GM12892 (cell line): ENCODE measurements at regions not wholly inside any gene's neighbourhood (a gene's known extent, or its start where the extent isn't known, plus 50 kb on each side); places are given as distances from the start of the nearest gene placed in this dataset.

ENCODE experiments used
- DNase-seq: peaks from one replicate; pipeline ENCODE4 v3.0.0; 2011; ENCODE audit not compliant: insufficient read length
- FAIRE-seq: peaks from 2 replicates; lab custom pipeline; 2011; peaks lifted over from hg19 to GRCh38; lab: Jason Lieb, UNC
- POLR2A ChIP-seq: IDR thresholded peaks from 2 replicates; pipeline ENCODE4 v1.6.1; 2011; ENCODE audit warnings: low read depth, low read length, control low read depth
- POLR2AphosphoS5 ChIP-seq: IDR thresholded peaks from 2 replicates; pipeline ENCODE4 v1.6.1; 2011; ENCODE audit warnings: low read depth, low read length, control low read depth
- TAF1 ChIP-seq: IDR thresholded peaks from 2 replicates; pipeline ENCODE4 v1.6.1; 2011; ENCODE audit warnings: low read depth, mild to moderate bottlenecking, control low read depth, low read length, borderline replicate concordance

- FAIRE-seq (peak; percentile 82), DNase-seq (no peak)
- TF ChIP-seq POLR2A (no peak), TAF1 (no peak), POLR2AphosphoS5 (no peak)
These were observed 109.3 kb upstream of the SNX19 start for GRCh38 chr11:131025421-131026125.

DNA sequence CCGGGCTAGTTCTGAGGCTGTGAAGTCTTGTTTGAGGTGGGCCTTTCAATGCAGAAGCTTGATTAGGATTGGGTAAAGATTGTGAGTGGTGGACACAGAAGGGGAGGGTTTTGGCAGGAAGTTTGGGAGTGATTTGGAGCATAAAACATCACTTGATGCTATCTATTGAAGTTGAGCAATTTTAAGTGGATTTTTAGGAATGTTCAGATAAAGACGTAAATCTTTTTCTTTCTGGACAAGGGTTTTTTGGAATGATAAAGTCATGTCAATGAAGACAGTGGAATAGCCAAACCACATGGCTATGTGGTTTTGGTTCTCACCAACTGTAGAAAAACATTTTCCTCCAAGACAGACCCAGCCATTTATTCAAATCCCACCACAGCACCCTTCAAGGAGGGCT lies 111.2 kb upstream of the SNX19 start:
- TF ChIP-seq TAF1: no peak
- no peak for TF ChIP-seq POLR2AphosphoS5
- no peak for TF ChIP-seq POLR2A
- FAIRE-seq (no peak), DNase-seq (no peak)

DNA sequence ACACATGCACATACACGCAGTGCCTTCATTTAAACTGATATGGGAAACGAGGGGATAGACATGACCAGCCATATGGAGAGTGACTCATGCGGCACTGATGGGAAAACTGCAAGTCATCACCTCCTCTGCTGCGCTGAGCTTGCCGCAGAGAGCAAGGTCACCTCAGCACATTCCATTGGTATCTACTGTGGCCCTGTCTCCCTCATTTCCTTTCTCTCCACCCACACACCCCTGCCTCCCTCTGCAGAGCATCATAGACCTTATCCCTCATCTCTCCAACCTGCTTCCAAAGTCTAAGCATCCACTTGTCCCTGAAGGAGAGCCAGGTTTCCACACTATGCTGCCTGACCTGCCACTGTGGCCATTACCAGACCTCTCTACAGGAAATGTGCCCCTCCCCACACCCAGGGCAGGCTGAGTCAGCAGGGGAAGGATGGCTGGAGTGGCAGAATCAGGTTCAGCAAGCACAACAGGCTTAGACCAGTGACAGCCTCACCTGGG lies 116.9 kb upstream of the SNX19 start:
- DNase-seq (no peak), FAIRE-seq (no peak)
- TF ChIP-seq POLR2A (no peak), POLR2AphosphoS5 (no peak), TAF1 (no peak)

DNA sequence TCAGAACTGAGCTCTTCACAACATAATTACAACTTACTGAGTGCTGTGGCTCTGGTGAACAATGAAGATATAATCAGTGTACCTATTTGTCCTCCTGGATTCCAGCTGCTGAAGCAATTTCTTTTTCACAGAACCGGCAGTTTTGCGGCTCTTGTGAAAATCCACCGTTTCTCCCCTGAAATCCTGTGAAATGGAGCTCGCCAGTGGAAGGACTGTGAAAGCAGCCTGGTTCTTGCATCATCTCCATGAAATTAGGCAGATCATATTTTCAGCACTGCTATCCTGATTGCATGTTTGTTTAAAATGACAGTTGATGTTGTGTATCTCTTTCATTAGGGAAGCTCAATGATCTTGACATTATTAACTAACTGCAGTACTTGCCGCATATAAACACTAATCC lies 120.2 kb upstream of the SNX19 start:
- FAIRE-seq (no peak), DNase-seq (no peak)
- no peak for TF ChIP-seq POLR2AphosphoS5
- TF ChIP-seq POLR2A: no peak
- TF ChIP-seq TAF1: no peak

GRCh38 chr11:131037873-131038272 lies 121.6 kb upstream of the SNX19 start:
- no peak for DNase-seq
- FAIRE-seq: no peak
- TF ChIP-seq POLR2A (no peak), TAF1 (no peak), POLR2AphosphoS5 (no peak)

- FAIRE-seq (no peak), DNase-seq (peak; percentile 6)
These were observed 122.3 kb upstream of the SNX19 start for GRCh38 chr11:131038597-131038996.

DNA sequence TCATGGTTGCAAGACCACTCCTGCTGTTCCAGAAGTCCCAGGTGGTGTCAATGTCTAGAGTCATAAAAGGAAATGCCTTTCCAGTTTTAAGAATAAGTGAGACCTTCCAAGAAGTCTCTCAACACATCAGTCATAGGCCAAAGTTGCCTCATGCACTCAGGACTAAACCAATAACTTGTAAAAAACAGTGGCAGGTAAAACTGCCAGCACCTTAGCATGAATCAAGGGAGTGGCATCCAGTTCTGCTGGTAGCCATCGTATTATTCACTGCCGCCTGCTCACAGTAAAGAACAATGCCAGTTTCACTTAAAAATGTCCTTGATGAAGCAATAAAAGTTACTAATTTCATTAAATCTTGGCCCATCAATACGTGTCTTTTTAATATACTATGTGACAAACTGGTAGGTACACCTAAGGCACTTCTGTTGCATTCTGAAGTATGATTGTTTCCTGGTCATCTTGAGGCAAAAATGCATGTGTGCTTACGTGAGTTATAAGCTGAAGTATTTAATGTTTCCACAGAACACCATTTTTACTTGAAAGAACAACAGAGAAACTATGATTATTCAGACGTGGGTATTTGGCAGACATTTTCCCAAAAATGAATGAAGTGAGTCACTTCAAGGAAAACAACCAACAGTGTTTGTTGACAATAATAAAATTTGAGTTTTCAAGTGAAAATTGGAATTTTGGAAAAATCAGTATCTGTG lies 125.2 kb upstream of the SNX19 start:
- TF ChIP-seq TAF1 (no peak), POLR2A (no peak), POLR2AphosphoS5 (no peak)
- DNase-seq (no peak), FAIRE-seq (no peak)

More at GRCh38 chr11:131038597-131038996, 122.3 kb upstream of the SNX19 start:
- no peak for TF ChIP-seq POLR2AphosphoS5
- TF ChIP-seq POLR2A: no peak
- TF ChIP-seq TAF1: no peak

- FAIRE-seq: no peak
- no peak for DNase-seq
- TF ChIP-seq POLR2A: no peak
- no peak for TF ChIP-seq POLR2AphosphoS5
- no peak for TF ChIP-seq TAF1
These were observed 125.7 kb upstream of the SNX19 start for GRCh38 chr11:131042041-131042390.

DNA sequence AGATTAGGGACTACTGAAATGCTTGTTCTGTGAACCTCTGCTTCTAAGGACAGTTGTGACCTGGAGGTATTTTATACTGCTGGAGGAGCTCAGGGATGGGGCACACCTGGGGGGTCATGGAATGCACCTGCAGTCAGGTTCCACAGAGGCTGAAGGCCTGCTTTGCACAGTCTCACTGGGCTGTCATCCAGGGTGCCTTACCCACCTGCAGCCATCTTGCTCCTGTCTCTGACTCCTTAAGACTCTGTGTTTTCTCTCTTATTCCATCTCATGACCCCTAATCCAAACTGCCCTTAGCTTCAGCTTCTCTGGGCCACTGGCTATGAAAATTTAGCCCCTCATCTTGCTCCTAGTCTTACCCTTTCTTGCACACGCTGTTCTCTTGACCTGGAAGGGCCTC lies 127.0 kb upstream of the SNX19 start:
- DNase-seq: no peak
- FAIRE-seq: no peak
- TF ChIP-seq POLR2AphosphoS5 (no peak), POLR2A (no peak), TAF1 (no peak)

DNA sequence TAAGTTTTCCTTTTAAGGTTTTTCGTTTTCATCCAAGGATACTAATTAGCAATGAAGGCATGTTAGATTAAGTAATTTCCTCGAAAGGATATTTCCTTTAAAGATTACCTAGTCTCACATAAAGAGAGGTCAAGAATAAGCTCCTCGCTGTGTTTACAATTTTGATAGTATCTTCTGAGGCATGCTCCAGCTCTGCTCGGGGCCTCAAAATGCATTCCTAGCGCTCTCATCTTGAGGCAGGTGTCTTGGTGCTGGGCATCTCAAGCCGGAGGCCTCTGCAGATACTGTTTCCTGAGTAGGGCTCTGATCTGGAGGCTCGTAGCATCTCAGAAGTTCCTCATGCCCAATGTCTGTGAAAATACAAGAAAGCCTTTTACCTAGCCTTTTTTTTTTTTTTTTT lies 128.6 kb upstream of the SNX19 start:
- DNase-seq (no peak), FAIRE-seq (no peak)
- TF ChIP-seq POLR2A: no peak
- TF ChIP-seq POLR2AphosphoS5: no peak
- no peak for TF ChIP-seq TAF1

- no peak for TF ChIP-seq POLR2AphosphoS5
- TF ChIP-seq TAF1: no peak
- TF ChIP-seq POLR2A: no peak
- FAIRE-seq (no peak), DNase-seq (no peak)
These were observed 136.1 kb upstream of the SNX19 start for GRCh38 chr11:131052367-131052766.
